CD4-positive, alpha-beta T cell treated with Interleukin-12 subunit alpha and Interleukin-12 subunit beta, for 1 hour (primary cell): ENCODE measurements at regions not wholly inside any gene's neighbourhood (a gene's known extent, or its start where the extent isn't known, plus 50 kb on each side); places are given as distances from the start of the nearest gene placed in this dataset.

Experiments used
- DNase-seq: peaks from one replicate; pipeline ENCODE4 v3.0.0-alpha.2; 2020

GRCh38 chr2:52810460-52810859, 957.1 kb upstream of the CHAC2 start:
- no peak for DNase-seq

- no peak for DNase-seq
Measured at GRCh38 chr2:52805901-52806410, 961.6 kb upstream of the CHAC2 start.

GRCh38 chr2:52794581-52794980, 973.0 kb upstream of the CHAC2 start:
- no peak for DNase-seq

GRCh38 chr2:52779446-52779845, 988.2 kb upstream of the CHAC2 start:
- DNase-seq: no peak

- no peak for DNase-seq
Measured at GRCh38 chr2:52776571-52776970, 991.0 kb upstream of the CHAC2 start.

GRCh38 chr2:52775674-52776073, 991.9 kb upstream of the CHAC2 start:
- DNase-seq: no peak

GRCh38 chr2:52765735-52766134, 1001.9 kb upstream of the CHAC2 start:
- DNase-seq: no peak

GRCh38 chr2:52749764-52750163, 1017.8 kb upstream of the CHAC2 start:
- no peak for DNase-seq

- DNase-seq: no peak
Measured at GRCh38 chr2:52745144-52745543, 1022.5 kb upstream of the CHAC2 start.

- DNase-seq: no peak
Measured at GRCh38 chr2:52732849-52733395, 1034.7 kb upstream of the CHAC2 start.

- DNase-seq: no peak
Measured at GRCh38 chr2:52724585-52724984, 1043.0 kb upstream of the CHAC2 start.

- no peak for DNase-seq
Measured at GRCh38 chr2:52717836-52718235, 1049.8 kb upstream of the CHAC2 start.

- no peak for DNase-seq
Measured at GRCh38 chr2:52710810-52711618, 1056.6 kb upstream of the CHAC2 start.

GRCh38 chr2:52704251-52704650, 1063.4 kb upstream of the CHAC2 start:
- no peak for DNase-seq

GRCh38 chr2:52703004-52703403, 1064.6 kb upstream of the CHAC2 start:
- no peak for DNase-seq

GRCh38 chr2:52698408-52698807, 1069.2 kb upstream of the CHAC2 start:
- DNase-seq: no peak

- no peak for DNase-seq
Measured at GRCh38 chr2:52697690-52698089, 1069.9 kb upstream of the CHAC2 start.

- DNase-seq: no peak
Measured at GRCh38 chr2:52695731-52696130, 1071.9 kb upstream of the CHAC2 start.

- no peak for DNase-seq
Measured at GRCh38 chr2:52686935-52687334, 1080.7 kb upstream of the CHAC2 start.

GRCh38 chr2:52676056-52676455, 1091.5 kb upstream of the CHAC2 start:
- DNase-seq: no peak

- DNase-seq: no peak
Measured at GRCh38 chr2:52668724-52669123, 1098.9 kb upstream of the CHAC2 start.

GRCh38 chr2:52659546-52659945, 1108.1 kb upstream of the CHAC2 start:
- no peak for DNase-seq

- DNase-seq: no peak
Measured at GRCh38 chr2:52658598-52658997, 1109.0 kb upstream of the CHAC2 start.

GRCh38 chr2:52639692-52640091, 1127.9 kb upstream of the CHAC2 start:
- no peak for DNase-seq

- DNase-seq: no peak
Measured at GRCh38 chr2:52632543-52632942, 1135.1 kb upstream of the CHAC2 start.
